ENCODE measurements at regions not wholly inside any gene's neighbourhood (a gene's known extent, or its start where the extent isn't known, plus 50 kb on each side); places are given as distances from the start of the nearest gene placed in this dataset.

DNA sequence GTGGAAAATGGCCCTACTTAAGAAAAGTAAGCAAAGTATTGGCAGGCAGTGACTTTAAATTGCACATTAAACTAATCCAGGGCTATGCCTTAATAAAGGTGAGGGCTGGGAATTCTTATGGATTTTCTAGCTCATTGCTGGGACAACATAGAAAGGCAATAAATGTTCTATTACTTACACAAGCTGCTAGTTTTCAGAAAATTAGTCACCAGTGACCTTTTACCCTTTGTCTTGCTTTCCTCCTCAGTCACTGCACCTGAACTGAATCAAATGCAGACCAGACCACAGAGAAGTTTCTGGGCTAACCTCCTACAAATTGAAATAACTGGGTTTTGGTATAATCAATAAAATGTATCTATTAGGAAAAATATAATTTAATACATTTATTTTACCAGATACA lies 694.4 kb upstream of the FAM241A start:
- no peak for DNase-seq (ENCODE audit: low read depth)
- H3K36me3 ChIP-seq (ENCODE audit: control insufficient read depth, insufficient read depth, low read length) = no peaks in the 10 kb centered on the region
- ChIA-PET POLR2A (no interaction called here), CTCF (no interaction called here)
- H3K27me3 ChIP-seq (ENCODE audit: control insufficient read depth, insufficient read depth, low read length) = no peaks in the 10 kb centered on the region
- TF ChIP-seq, protein P1, sequence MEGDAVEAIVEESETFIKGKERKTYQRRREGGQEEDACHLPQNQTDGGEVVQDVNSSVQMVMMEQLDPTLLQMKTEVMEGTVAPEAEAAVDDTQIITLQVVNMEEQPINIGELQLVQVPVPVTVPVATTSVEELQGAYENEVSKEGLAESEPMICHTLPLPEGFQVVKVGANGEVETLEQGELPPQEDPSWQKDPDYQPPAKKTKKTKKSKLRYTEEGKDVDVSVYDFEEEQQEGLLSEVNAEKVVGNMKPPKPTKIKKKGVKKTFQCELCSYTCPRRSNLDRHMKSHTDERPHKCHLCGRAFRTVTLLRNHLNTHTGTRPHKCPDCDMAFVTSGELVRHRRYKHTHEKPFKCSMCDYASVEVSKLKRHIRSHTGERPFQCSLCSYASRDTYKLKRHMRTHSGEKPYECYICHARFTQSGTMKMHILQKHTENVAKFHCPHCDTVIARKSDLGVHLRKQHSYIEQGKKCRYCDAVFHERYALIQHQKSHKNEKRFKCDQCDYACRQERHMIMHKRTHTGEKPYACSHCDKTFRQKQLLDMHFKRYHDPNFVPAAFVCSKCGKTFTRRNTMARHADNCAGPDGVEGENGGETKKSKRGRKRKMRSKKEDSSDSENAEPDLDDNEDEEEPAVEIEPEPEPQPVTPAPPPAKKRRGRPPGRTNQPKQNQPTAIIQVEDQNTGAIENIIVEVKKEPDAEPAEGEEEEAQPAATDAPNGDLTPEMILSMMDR (IDR thresholded peaks at IDR 0.05; ENCODE audit: insufficient read depth, low read depth, low read length) = no peak
- H3K4me3 ChIP-seq (ENCODE audit: low read depth, low read length) = no peak overlapping the region

DNA sequence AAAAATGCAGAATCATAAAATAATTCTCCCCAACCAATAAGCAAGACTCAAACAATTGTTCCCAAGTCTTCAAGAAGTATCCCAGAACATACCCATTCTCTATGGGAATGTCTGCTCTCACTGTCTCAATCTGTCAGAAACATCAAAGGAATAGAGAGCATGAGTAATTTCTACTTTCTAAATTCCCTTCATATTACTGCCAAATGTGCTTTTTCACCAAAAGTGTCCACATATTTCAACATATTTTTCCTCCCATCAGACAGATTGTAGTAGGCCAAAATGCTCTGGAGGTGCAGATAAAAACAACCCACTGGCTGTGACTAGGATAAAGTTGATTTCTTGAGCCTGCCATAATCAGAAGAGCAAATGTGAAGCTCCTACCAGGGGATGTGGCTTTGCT lies 692.0 kb upstream of the FAM241A start:
- H3K36me3 ChIP-seq (ENCODE audit: control insufficient read depth, insufficient read depth, low read length) = no peaks in the 10 kb centered on the region
- no peak overlapping the region for H3K4me3 ChIP-seq (ENCODE audit: low read depth, low read length)
- ChIA-PET POLR2A (no interaction called here), CTCF (no interaction called here)
- H3K27me3 ChIP-seq (ENCODE audit: control insufficient read depth, insufficient read depth, low read length) = no peaks in the 10 kb centered on the region
- TF ChIP-seq, protein P1 (IDR thresholded peaks at IDR 0.05; ENCODE audit: insufficient read depth, low read depth, low read length) = no peak
- DNase-seq (ENCODE audit: low read depth) = no peak

DNA sequence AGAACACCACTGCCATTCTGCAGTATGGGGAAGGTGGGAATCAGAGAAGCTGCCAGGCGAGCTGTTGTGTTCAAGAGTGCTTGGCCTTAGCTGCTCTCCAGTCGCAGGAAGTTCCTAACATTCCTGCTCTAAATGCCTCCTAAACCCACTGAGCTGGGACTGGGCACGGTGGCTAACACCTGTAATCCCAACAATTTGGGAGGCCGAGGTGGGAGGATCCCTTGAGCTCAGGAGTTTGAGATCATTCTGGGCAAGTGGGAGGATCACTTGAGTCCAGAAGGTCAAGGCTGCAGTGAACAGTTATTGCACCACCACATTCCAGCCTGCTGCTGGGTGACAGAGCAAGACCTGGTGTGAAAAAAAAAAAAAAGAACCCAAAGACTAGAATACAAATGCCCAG lies 690.3 kb upstream of the FAM241A start:
- no peaks in the 10 kb centered on the region for H3K27me3 ChIP-seq (ENCODE audit: control insufficient read depth, insufficient read depth, low read length)
- ChIA-PET CTCF (interaction anchor here (1.1 kb wide), 1 partner anchor 27 kb away, joined by 4 read pairs; no protein-coding TSS in a partner anchor), POLR2A (no interaction called here)
- no peak for DNase-seq (ENCODE audit: low read depth)
- no peak overlapping the region for H3K4me3 ChIP-seq (ENCODE audit: low read depth, low read length)
- TF ChIP-seq, protein P1 (IDR thresholded peaks at IDR 0.05; ENCODE audit: insufficient read depth, low read depth, low read length) = no peak
- H3K36me3 ChIP-seq (ENCODE audit: control insufficient read depth, insufficient read depth, low read length) = no peaks in the 10 kb centered on the region

DNA sequence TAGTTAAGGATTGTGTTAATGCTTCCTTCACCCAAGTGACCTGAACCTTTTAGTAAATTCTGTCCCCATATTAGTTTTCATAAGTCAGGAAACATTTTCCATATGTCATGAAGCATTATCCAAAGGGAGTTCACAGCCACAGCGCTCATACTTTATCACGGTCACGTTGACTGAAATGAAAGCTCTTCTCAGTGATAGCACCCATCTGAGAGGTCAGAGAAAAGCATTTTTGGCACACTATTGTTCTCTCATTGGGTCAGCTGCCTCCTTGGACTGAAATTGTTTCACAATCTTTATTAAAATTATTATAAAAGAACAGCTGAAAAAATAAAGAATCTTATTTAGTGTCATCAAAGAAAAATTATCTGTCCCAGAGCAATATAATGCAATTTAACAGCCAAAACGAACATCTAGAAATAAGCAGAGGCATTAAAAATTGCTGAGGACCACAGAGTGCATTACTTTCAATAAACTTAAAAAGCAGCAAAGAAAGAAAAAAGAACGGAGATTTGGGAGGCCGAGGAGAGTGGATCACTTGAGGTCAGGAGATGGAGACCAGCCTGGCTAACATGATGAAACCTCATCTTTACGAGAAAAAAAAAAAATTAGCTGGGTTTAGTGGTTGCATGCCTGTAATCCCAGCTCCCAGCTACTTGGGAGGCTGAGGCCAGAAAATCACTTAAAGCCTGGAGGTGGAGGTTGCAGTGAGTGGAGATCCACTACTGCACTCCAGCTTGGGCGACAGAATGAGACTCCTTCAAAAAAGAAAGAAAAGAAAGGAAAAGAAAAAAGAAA lies 680.8 kb upstream of the FAM241A start:
- POLR2A ChIA-PET = interaction anchor here (0.6 kb wide), 1 partner anchor 164 kb away, joined by 3 read pairs; no protein-coding TSS in a partner anchor
- CTCF ChIA-PET = no interaction called here
- peak; percentile 15 for DNase-seq (ENCODE audit: low read depth)
- TF ChIP-seq, protein P1 (IDR thresholded peaks at IDR 0.05; ENCODE audit: insufficient read depth, low read depth, low read length) = no peak
- no peaks in the 10 kb centered on the region for H3K27me3 ChIP-seq (ENCODE audit: control insufficient read depth, insufficient read depth, low read length)
- H3K36me3 ChIP-seq (ENCODE audit: control insufficient read depth, insufficient read depth, low read length) = no peaks in the 10 kb centered on the region
- no peak overlapping the region for H3K4me3 ChIP-seq (ENCODE audit: low read depth, low read length)

DNA sequence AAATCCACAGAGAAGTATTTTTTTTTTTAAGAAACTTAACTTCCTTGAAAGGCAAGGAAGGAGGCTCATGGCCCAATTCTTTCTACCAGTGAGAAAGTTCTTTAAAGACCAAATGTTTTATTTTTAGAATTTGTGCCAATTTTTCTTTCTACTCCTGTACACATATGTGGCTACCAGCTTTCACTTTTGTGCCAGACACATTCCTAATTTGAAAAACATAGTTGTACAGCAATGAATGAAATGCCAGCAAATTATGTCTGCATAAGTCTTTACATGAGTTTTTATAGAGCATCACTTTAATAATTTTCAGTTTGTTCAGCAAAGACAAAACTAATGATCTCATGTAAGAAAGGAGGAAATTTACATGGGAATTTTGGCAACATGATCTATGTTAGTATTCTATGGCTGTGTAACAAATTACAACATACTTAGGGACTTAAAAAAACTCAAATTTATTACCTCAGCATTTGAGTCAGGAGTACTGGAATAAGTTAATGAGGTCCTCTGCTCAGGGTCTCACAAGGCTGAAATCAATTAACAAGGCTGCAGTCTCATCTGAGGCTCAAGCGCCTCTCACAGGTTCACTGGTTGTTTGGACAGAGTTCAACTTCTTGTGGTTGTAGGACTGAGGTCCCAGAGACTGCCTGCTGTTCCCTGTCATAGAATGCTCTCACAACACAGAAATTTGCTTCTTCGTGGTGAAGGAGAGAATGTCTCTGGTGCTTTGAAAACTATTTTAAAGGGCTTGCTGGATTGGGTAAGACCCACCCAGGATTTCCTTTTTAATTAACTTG lies 678.2 kb upstream of the FAM241A start:
- H3K36me3 ChIP-seq (ENCODE audit: control insufficient read depth, insufficient read depth, low read length) = no peaks in the 10 kb centered on the region
- no peak overlapping the region for H3K4me3 ChIP-seq (ENCODE audit: low read depth, low read length)
- TF ChIP-seq, protein P1 (IDR thresholded peaks at IDR 0.05; ENCODE audit: insufficient read depth, low read depth, low read length) = no peak
- no peaks in the 10 kb centered on the region for H3K27me3 ChIP-seq (ENCODE audit: control insufficient read depth, insufficient read depth, low read length)
- ChIA-PET POLR2A (no interaction called here), CTCF (interaction anchor here (0.7 to 0.8 kb wide), 2 partner anchors 13 to 62 kb away, joined by 3 read pairs; no protein-coding TSS in a partner anchor)
- no peak for DNase-seq (ENCODE audit: low read depth)
